AG04450 (cell line): ENCODE measurements at regions not wholly inside any gene's neighbourhood (a gene's known extent, or its start where the extent isn't known, plus 50 kb on each side); places are given as distances from the start of the nearest gene placed in this dataset.
"Not testable (repeated sequence)": the region's sequence is repeated elsewhere in the genome, so short reads cannot be mapped to it uniquely, and the experiment has no call there.

Source experiments
- CTCF ChIA-PET: fragments of 300-600, 350-600 bp; formaldehyde crosslinking; extraction: SDS; loops from one replicate; lab custom pipeline; 2022; ENCODE audit warnings: antibody characterized with exemption, inconsistent platforms; lab: Charles Lee
- POLR2A ChIA-PET: fragments of 350-600 bp; formaldehyde crosslinking; extraction: SDS; loops from one replicate; lab custom pipeline; 2021; ENCODE audit warnings: antibody characterized with exemption, inconsistent platforms; lab: Yijun Ruan, JAX
- DNase-seq: peaks from one replicate; pipeline ENCODE4 v3.0.0-alpha.2; 2011; ENCODE audit warnings: low read depth, low spot score
- H3K27ac ChIP-seq: one replicate; pipeline ENCODE4 v1.5.1; 2012; ENCODE audit warnings: low read depth, low read length, control low read depth
- H3K27me3 ChIP-seq: one replicate; pipeline ENCODE4 v1.6.0; 2012; ENCODE audit warnings: low read length; ENCODE audit not compliant: control insufficient read depth, insufficient read depth
- H3K4me3 ChIP-seq: 2 replicates; pipeline ENCODE4 v1.5.1; 2011; ENCODE audit warnings: mild to moderate bottlenecking, low read depth, low read length, control low read depth
- H3K9me3 ChIP-seq: 2 replicates; pipeline ENCODE4 v1.5.1; 2012; ENCODE audit warnings: low read length; ENCODE audit not compliant: control insufficient read depth, insufficient read depth

DNA sequence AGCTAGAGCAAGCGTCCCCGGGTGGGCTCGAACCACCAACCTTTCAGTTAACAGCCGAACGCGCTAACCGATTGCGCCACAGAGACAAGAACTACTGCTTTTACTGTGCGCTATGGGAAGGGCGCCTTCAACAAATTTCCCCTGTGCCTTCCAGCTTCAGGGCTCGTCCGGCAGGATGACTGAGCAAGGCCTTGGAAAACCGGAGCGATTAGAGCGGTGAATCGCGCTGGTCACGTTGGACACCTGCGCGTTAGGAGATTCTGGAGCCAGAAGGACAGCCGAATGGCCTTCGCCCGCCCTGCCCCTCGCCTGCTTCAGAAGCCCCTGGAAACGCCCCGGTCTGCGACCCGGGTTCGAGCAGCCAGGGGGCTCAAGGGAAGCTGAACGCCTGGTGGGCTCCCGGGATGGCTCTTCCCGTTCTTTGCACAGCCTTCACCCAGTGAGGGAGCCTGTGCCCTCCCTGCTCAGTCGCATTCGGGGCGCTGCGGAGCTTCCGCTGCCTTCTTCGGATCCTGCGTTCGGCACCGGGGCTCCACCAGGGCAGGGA lies 50.0 kb upstream of the NBPF20 start:
- CTCF ChIA-PET, H3K27me3 ChIP-seq, POLR2A ChIA-PET, H3K9me3 ChIP-seq, H3K27ac ChIP-seq, DNase-seq: not testable (repeated sequence)
- H3K4me3 ChIP-seq: peak overlapping the region; percentile 27; the same call in 1 of the 2 replicates
